ENCODE measurements at regions not wholly inside any gene's neighbourhood (a gene's known extent, or its start where the extent isn't known, plus 50 kb on each side); places are given as distances from the start of the nearest gene placed in this dataset.
"Not testable (repeated sequence)": the region's sequence is repeated elsewhere in the genome, so short reads cannot be mapped to it uniquely, and the experiment has no call there.

- DNase-seq = no peak
Measured at GRCh38 chr2:182598626-182599025, 117.4 kb upstream of the DNAJC10 start.

- no peak for DNase-seq
Measured at GRCh38 chr2:182605166-182605565, 110.9 kb upstream of the DNAJC10 start.

GRCh38 chr2:182606728-182607681 is 109.1 kb upstream of the DNAJC10 start:
- no peak for DNase-seq

GRCh38 chr2:182608181-182608845 is 107.7 kb upstream of the DNAJC10 start:
- no peak for DNase-seq

GRCh38 chr2:182609005-182609404 is 107.1 kb upstream of the DNAJC10 start:
- not testable (repeated sequence) for DNase-seq

- DNase-seq = no peak
Measured at GRCh38 chr2:182610231-182610630, 105.8 kb upstream of the DNAJC10 start.

GRCh38 chr2:182611009-182611408 is 105.0 kb upstream of the DNAJC10 start:
- no peak for DNase-seq

GRCh38 chr2:182615036-182615435 is 101.0 kb upstream of the DNAJC10 start:
- DNase-seq = no peak

GRCh38 chr2:182616471-182617393 is 99.3 kb upstream of the DNAJC10 start:
- no peak for DNase-seq

GRCh38 chr2:182618672-182619079 is 97.4 kb upstream of the DNAJC10 start:
- DNase-seq = no peak

GRCh38 chr2:182619276-182619675 is 96.8 kb upstream of the DNAJC10 start:
- DNase-seq = no peak

GRCh38 chr2:182621191-182621590 is 94.9 kb upstream of the DNAJC10 start:
- no peak for DNase-seq

- DNase-seq = no peak
Measured at GRCh38 chr2:182621810-182622209, 94.2 kb upstream of the DNAJC10 start.

- no peak for DNase-seq
Measured at GRCh38 chr2:182622231-182622630, 93.8 kb upstream of the DNAJC10 start.

GRCh38 chr2:182625814-182626213 is 90.2 kb upstream of the DNAJC10 start:
- DNase-seq = no peak

- peak; percentile 69 to 96 for DNase-seq
Measured at GRCh38 chr2:182628916-182629315, 87.1 kb upstream of the DNAJC10 start.

GRCh38 chr2:182630207-182630606 is 85.8 kb upstream of the DNAJC10 start:
- peak in 1 of 2 experiments; percentile 23 for DNase-seq

- peak; percentile 41 to 50 for DNase-seq
Measured at GRCh38 chr2:182631299-182631698, 84.8 kb upstream of the DNAJC10 start.

- DNase-seq = no peak
Measured at GRCh38 chr2:182634386-182634785, 81.7 kb upstream of the DNAJC10 start.

GRCh38 chr2:182636699-182637098 is 79.4 kb upstream of the DNAJC10 start:
- DNase-seq = no peak

- no peak for DNase-seq
Measured at GRCh38 chr2:182638667-182639066, 77.4 kb upstream of the DNAJC10 start.

GRCh38 chr2:182639971-182640370 is 76.1 kb upstream of the DNAJC10 start:
- DNase-seq = no peak

GRCh38 chr2:182642328-182642727 is 73.7 kb upstream of the DNAJC10 start:
- DNase-seq = peak; percentile 70 to 82
